Left renal pelvis (tissue), 4 donors: ENCODE measurements at regions not wholly inside any gene's neighbourhood (a gene's known extent, or its start where the extent isn't known, plus 50 kb on each side); places are given as distances from the start of the nearest gene placed in this dataset.
"Not testable (repeated sequence)": the region's sequence is repeated elsewhere in the genome, so short reads cannot be mapped to it uniquely, and the experiment has no call there.

Experiments
- DNase-seq, 4 donors: peaks; one replicate each; pipeline ENCODE4 v3.0.0-alpha.2; 2013; ENCODE audit warnings: low read depth in 4 of 4, low spot score in 3 of 4

DNA sequence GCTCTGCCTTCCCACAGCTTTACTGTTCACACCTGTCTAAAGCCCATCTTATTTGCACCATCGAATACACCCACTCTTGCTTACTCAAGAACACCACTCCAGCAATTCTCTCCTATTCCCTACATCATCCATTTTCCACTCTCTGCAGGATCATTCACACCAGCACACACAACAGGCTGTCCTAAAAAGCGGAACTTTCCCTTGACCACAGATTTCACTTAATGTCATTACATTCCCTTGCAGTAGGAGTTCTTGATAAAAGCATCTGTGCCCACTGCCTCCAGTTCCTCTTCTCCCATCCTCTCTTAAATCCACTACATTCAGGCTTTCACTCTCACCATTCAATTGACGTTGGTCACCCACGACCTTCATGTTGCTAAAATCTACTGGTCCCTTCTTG is 103.0 kb upstream of the PABPC3 start:
- DNase-seq, result not testable (repeated sequence)

DNA sequence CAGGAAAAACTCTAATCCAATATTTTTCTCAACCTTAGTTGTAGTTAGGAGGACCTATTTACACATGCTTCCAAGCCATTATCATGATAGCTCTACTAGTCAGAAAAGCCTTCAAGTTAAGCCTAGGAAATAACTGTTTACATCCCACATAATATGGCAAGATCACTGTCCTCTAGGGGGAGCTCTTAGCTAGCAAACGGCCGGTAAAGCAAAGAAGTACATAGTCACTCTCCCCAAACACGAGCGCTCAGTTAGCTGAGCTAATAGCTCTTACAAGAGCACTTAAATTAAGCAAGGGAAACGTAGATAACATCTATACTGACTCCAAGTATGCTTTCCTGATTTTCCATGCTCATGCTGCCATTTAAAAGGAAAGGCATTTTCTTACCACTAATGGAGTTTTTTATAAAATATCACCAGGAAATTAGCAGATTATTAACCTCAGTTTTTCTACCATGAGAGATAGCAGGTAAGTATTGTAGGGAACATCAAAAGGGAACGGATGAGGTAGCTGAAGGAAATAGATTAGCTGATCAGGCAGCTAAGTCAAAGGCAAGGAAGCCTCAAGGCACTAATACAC is 100.6 kb upstream of the PABPC3 start:
- peak in 2 of 4 donors; percentile 65 to 72 for DNase-seq

DNA sequence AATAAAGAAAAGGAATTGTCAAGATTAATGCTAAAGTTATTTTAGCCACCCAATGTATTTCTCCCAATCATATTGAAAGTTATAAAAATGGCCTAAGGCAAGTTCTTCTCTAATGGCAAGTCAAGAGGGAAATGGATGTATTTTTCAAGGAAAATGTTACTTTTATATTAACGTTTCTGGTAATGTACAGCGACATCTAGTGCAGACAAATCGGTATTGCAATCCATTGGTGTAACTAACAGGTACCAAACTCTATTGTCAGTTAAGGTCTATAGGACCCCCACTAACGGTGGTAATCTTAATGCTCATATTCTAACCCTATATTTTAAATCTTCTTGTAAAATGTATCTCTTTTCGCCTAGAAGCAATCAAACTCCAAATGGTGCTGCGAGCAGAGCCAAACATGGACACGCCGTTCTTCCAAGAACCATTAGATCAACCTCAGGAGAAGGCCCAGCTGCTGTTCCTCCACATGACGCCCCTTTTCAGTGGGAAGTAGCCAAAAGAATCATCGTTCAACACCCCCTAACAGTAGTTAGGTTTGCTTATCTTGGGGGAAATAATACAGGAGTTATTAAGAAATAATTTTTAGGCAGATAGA is 98.5 kb upstream of the PABPC3 start:
- DNase-seq, result no peak

DNA sequence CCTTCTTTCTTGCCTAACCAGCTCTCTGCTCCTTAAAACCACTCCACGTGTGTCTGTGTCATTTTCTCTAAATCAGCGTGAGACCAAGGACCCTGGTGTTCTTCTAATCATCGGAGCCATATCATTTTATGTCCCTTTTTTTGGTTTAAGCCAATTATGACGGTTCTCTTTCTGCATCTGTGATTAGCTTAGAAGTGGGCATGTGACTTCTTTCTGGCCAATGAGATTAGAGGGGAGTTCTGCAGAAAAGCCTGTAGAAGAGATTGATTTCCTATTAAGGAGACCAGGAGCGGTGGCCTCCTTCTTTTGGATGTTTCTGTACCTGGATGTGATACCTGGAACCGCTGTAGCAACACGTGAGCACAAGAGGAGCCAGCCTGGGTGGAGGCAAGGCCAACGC is 97.5 kb upstream of the PABPC3 start:
- no peak for DNase-seq

DNA sequence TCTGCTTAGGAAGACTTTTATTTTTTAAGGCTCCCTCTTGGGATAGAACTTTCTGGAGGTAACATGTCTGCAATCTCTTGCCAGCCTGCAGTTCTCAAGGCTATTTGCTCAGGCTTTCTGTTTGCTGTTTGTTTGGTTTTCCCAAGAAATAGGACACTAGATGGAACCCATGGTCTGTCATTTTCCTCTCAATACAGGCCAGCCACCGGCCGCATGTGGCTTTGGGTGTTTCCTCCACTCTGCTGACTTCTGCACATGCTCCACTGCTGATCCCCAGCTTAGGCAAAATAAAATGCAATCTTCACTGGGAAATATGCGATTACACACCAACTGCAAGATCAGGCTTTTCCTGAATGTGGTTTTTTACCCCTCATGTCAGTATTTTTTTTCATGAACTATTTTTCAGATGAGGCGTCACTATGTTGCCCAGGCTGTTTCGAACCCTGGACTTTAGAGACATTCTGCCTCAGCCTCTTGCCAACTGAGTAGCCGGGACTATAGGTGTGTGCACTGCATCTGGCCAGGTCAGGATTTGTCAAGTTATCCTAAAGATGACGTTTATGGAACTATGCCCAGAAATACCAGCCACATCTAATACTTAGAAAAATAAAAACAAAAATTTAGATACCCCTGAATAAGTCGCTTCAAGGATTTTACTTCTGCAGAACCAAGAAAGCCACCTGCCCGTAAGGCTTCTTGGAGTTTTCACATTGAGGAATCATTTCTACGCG is 94.3 kb upstream of the PABPC3 start:
- DNase-seq, result no peak

DNA sequence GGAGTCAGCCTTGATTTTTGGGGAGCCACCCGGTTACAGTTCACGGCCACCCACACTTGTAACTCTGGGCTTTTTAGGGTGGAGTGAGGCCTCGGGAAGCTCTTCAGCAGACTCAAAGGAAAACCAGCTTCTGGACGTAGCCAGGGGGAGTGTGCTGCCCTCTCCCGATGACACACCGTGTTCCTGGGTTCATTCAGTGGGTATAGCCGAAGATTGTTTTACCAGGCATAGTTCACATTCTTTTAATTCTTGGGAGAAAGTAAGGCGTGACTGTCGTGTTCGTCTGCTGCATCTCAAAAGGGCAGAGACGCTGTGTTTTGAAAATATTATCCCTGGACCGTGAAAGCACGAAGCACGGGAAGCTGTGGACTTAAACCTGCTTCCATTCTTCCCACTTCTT is 93.6 kb upstream of the PABPC3 start:
- DNase-seq, result not testable (repeated sequence)

DNA sequence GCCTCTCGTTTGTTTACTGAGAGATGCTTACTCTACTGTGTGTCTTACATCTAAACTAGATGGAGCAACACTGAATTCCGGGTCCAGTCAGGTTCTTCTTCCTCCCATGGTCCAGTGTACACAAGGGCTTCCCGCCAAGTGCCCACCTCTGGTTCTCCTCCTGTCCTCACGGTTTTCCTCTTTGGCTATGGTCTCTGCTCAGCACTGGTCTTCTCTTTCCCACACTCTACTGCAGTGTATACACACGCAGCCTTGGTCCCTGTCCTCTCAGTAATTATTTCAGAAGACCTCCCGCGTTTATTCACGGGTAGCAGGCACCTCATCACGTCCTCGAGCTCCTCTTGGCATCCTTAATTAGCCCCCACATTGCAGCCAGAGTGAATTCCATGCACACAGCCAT is 91.4 kb upstream of the PABPC3 start:
- DNase-seq, result not testable (repeated sequence)

DNA sequence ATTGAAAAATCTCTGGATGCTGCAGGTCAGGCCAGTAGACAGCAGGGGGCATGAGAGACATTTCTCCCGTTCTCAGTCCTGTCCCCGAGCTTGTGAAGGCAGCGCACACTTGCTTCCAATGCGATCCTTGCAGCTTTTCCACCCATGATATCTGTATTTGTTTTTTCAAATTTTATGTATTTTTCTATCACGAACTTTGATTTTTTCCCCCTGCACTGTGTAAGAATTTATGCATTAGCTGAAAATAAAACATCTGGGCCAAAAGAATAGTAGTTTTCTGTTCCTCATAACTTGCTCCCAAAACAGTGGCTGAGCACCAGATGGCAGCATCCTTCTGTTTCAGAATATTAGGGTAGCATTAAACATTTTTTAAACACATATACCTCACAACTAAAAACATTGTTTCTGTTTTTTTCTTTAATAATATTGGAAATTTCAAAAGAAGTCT is 90.9 kb upstream of the PABPC3 start:
- DNase-seq, result not testable (repeated sequence)

DNA sequence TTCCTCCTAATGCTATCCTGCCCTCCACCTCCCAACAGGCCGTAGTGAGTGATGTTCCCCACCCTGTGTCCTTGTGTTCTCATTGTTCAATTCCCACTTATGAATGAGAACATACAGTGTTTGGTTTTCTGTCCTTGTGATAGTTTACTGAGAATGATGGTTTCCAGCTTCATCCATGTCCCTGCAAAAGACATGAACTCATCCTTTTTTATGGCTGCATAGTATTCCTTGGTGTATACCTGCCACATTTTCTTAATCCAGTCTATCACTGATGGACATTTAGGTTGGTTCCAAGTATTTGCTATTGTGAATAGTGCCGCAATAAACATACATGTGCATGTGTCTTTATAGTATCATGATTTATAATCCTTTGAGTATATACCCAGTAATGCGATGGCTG is 88.5 kb upstream of the PABPC3 start:
- DNase-seq, result not testable (repeated sequence)

DNA sequence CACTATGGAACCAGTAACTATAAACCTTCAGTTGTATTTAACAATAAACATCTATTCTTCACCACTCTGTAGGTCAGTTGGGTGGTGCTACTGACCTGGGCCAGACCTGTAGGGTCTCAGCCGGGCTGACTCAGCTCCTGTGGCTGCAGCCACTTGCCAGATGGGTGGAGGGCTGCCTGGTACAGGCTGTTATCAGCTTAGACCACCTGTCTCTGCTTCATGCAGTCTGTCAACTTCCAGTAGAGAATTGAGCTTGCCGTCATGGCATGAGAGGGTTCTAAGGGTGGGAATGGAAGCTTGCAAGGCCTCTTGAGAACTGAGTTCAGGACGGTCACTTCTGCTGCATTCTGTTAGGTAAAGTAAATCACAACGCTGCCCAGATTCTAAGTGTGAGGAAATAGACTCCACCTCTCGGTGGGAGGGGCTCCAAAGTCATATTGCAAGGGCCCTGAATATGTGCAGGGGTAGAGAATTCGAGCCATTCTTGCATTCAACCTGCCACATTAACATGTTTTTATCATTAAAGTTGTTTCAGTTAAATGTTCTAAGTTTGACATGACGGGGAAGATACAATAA is 81.5 kb upstream of the PABPC3 start:
- not testable (repeated sequence) for DNase-seq

DNA sequence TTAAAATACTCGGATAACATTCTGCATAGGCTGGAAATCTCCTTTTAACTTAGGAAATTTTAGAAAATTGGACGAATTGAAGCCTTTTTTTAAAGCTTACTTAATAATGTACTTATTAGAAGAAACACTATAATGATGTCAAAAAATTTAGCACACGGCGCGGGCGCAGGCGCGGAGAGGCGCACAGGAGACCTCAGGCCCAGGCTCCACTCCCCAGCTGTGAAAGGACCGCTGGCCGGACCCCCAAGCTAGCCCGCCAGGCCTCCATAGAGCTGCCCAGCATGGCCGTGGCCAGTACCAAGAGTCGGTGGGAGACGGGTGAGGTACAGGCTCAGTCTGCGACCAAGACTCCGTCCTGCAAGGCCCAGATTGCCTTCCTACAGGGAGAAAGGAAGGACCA is 78.8 kb upstream of the PABPC3 start:
- DNase-seq, result not testable (repeated sequence)

DNA sequence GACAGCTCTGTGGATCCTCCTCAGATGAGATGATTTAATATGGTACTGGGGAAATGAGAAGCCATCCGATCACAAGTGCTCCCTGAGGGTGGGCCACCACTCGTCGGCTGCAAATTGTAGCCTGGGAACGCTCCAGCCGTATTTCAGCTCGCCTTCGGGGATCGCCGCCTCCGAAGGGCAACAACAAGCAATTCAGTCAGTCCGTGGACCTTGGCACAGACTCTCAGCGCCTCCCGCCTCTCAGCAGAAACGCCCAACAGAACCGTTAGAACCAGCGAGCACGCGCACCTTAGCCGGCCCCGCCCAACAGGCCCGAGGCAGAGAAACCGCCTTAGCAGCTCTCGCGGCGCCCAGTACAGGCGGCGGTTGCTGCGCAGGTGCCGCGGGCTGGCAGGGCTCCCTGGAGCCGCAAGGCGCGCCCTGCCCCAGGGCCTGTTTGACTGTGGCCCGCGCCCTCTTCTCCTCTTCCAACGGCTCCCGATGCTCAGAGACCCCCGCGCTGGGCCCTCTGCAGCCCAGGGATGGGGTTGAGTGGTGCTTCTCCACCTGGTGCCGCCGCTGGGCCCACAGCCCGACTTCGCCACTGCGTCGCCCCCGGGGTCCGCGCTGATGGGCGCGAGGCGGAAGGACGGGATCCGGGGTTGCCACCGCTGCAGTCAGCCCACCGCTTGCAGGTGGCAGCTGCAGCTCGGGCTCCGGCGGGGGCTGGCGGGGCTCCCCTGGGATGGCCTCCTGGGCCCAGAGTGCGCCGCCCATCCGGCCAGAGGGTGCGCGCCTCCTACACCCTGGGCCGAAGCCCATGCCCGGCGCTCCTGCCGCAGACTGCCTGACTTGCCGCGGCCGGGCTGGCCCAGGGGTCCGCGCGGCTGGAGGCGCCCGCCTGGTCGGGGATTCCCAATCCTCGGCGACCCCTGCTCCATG is 77.9 kb upstream of the PABPC3 start:
- not testable (repeated sequence) for DNase-seq

DNA sequence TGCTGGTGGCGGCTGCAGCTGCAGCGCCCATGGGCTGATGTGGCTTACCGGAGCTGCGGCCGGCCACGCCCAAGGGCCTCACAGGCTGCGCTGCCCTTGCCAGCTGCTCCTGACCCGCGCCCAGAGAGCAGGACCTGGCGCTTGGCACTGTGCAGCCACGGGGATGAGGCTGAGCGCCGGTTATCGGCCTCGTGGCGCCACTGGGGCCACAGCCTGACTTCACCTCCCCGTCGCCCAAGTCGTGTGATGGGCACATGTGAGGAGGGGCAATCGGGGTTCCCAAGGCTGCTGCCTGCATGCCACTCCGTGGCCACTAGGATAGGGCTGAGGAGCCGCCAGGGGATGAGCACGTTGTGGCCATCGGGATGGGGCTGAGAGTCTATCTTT is 77.2 kb upstream of the PABPC3 start:
- no peak for DNase-seq

DNA sequence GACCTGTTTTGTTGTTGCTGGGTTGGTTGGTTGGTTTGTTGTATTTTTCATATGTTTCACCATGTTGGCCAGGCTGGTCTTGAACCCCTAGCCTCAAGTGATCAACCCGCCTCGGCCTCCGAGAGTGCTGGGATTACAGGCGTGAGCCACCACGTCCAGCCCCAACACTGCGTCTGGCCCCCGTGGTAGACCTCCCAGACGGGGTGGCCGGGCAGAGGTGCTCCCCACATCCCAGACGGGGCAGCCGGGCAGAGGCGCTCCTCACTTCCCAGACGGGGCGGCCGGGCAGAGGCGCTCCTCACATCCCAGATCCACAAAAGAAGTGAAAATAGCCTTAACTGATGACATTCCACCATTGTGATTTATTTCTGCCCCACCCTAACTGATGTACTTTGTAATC is 76.2 kb upstream of the PABPC3 start:
- not testable (repeated sequence) for DNase-seq

DNA sequence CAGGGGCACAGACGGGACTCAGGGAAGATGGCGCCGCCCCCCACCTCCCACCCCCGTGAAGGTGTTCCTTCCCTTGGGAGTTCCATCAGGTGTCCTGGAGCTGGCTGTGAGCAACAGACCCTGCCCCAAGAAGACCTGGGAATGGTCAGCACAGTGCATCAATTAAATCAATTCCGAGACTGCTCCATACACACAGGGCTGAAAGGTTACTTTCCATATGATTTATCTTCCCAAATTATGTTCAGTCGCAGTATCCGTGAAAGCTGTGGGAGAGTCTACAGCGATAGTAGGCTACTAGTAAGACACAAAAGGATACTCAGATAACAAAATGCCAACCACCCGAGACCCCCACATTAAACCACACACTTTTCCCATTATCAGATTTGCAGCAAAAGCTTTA is 71.8 kb upstream of the PABPC3 start:
- no peak for DNase-seq

DNA sequence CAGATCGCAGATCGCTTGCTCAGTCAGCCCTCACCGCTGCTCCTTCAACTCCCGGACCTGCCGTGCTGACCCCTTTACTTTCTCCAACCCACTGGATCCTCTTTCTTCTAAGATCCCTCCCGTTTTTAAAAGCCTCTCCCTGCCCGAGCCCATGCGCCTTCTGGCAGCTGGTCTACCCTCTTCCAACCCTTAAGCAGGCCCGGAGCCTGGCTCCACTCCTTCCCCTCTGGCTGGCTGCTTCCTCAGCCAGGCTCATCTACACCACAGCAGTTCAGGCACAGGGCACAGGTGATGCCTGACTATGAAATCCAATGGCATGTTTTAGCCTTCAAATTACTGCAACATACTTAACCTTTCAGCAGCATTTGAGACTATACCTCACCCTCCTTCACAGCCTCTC is 63.8 kb upstream of the PABPC3 start:
- DNase-seq, result no peak

DNA sequence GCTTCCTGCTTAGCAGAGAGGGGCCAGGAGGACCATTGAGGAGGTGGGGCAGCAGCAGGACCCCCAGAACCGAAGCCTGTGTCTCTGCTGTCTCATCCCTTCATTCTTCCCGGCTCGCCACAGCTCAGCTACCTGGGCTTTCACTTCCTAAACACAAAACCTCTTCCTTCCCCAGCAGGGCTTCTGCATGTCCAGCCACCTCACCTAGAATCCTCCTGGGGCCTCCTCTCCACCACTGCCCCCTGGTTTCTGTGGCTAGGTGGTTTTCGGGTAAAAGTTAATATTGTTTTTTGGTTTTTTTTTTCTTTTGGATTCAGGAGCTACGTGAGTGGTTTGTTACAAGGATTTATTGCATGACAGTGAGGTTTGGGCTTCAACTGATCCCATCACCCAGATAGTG is 61.8 kb upstream of the PABPC3 start:
- DNase-seq, result no peak

DNA sequence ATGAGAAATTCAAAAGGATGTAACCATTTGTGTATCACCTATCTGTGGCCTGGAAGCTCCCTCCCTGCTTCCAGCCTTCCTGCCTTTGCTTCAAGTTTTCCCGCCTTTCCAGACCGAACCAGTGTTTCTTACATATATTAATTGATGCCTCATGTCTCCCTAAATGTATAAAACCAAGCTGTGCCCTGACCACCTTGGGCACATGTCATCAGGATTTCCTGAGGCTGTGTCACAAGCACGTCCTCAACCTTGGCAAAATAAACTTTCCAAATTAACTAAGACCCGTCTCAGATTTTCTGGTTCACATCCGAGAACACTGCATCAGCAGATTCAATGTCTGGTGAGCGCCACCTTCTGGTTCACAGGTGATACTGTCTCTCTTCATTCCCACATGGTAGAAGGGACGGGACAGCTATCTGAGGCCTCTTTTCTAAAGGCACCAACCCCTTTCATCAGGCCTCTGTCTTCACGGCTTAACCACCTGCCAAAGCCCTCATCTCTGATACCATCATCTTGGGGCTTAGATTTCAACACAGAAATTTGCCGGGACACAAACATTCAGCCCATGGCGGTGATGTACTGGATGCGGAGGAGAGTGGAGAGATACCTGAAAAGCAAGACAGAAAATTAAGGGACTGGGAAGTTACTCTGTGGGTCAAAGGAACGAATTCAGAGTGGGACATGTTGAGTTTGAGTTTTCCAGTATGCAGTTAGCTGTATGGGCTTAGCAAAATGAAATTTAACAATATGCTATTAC is 58.7 kb upstream of the PABPC3 start:
- no peak for DNase-seq

DNA sequence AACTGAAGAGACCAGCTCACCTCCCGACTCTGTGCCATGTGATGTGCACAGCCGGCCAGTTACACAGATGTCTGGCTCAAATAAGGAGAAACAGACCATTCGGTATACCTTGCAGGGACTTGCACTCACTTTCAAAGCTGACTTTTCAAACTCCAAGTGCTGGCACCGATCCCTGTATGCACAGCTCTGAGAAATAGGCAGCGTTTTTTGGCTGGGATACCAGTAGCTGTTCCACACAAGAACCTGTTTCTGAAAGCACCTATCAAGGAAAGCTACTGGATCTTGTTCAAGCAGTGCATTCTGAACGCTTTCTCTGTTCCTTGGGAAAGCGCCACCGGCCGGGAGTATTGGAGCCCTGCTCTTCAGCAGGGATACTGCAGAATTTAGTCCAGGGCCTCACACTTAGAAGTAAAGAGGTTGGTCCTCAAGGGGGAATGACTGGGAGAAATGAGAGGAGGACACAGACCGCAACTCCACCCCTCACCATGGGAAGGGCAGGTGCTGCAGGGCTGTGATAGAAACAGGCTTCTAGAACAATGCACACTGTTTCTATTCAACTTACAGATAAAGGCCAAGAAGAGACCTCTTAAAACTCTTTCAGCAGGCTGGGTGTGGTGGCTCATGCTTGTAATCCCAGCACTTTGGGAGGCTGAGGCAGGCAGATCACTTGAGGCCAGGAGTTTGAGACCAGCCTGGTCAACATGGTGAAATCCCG is 53.6 kb upstream of the PABPC3 start:
- no peak for DNase-seq
